ENCODE measurements at regions not wholly inside any gene's neighbourhood (a gene's known extent, or its start where the extent isn't known, plus 50 kb on each side); places are given as distances from the start of the nearest gene placed in this dataset.

- no peak for TF ChIP-seq CTCF (IDR thresholded peaks at IDR 0.05; ENCODE audit: extremely low read depth, insufficient read depth, missing control alignments)
- in situ Hi-C loops (cut with MboI; ENCODE audit: low pct_unique_long_range_greater_than_20kb, low sequenced_read_pairs, unreplicated experiment): no loop called here
- DNase-seq (ENCODE audit: low spot score): no peak
Measured at GRCh38 chr5:106510321-106510720, 1160.4 kb downstream of the EFNA5 start.

- no peak for TF ChIP-seq CTCF (IDR thresholded peaks at IDR 0.05; ENCODE audit: extremely low read depth, insufficient read depth, missing control alignments)
- no peak for DNase-seq (ENCODE audit: low spot score)
- in situ Hi-C loops (cut with MboI; ENCODE audit: low pct_unique_long_range_greater_than_20kb, low sequenced_read_pairs, unreplicated experiment): no loop called here
Measured at GRCh38 chr5:106508894-106509293, 1161.8 kb downstream of the EFNA5 start.

GRCh38 chr5:106493910-106494309, 1176.8 kb downstream of the EFNA5 start:
- TF ChIP-seq CTCF (IDR thresholded peaks at IDR 0.05; ENCODE audit: extremely low read depth, insufficient read depth, missing control alignments): no peak
- DNase-seq (ENCODE audit: low spot score): no peak
- in situ Hi-C loops (cut with MboI; ENCODE audit: low pct_unique_long_range_greater_than_20kb, low sequenced_read_pairs, unreplicated experiment): no loop called here

- in situ Hi-C loops (cut with MboI; ENCODE audit: low pct_unique_long_range_greater_than_20kb, low sequenced_read_pairs, unreplicated experiment): no loop called here
- DNase-seq (ENCODE audit: low spot score): no peak
- TF ChIP-seq CTCF (IDR thresholded peaks at IDR 0.05; ENCODE audit: extremely low read depth, insufficient read depth, missing control alignments): no peak
Measured at GRCh38 chr5:106489004-106489403, 1181.7 kb downstream of the EFNA5 start.

- in situ Hi-C loops (cut with MboI; ENCODE audit: low pct_unique_long_range_greater_than_20kb, low sequenced_read_pairs, unreplicated experiment): no loop called here
- no peak for TF ChIP-seq CTCF (IDR thresholded peaks at IDR 0.05; ENCODE audit: extremely low read depth, insufficient read depth, missing control alignments)
- DNase-seq (ENCODE audit: low spot score): no peak
Measured at GRCh38 chr5:106488407-106488806, 1182.3 kb downstream of the EFNA5 start.

DNA sequence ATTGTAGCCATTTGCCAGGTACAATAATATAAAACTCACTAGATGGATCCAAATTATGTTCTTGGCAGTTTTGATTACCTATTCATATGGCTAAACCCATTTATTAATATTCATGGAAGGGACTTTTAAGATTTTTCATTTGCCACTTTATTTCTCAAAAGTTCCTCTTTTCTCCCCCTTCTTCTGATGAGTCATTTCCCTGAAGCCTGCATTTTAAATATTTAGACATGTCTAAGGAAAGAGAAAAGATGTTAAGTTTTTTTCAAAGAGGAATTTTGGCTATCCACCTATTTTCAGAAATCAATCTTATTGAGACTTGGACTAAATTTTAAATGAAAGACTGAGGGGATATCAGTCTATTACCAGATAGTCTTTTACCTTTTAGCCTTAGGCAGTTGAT, 1189.4 kb downstream of the EFNA5 start:
- no peak for DNase-seq (ENCODE audit: low spot score)
- no peak for TF ChIP-seq CTCF (IDR thresholded peaks at IDR 0.05; ENCODE audit: extremely low read depth, insufficient read depth, missing control alignments)
- in situ Hi-C loops (cut with MboI; ENCODE audit: low pct_unique_long_range_greater_than_20kb, low sequenced_read_pairs, unreplicated experiment): no loop called here

- in situ Hi-C loops (cut with MboI; ENCODE audit: low pct_unique_long_range_greater_than_20kb, low sequenced_read_pairs, unreplicated experiment): no loop called here
- TF ChIP-seq CTCF (IDR thresholded peaks at IDR 0.05; ENCODE audit: extremely low read depth, insufficient read depth, missing control alignments): no peak
- no peak for DNase-seq (ENCODE audit: low spot score)
Measured at GRCh38 chr5:106476630-106477029, 1194.1 kb downstream of the EFNA5 start.
